HUDEP-2 (cell line): ENCODE measurements at regions not wholly inside any gene's neighbourhood (a gene's known extent, or its start where the extent isn't known, plus 50 kb on each side); places are given as distances from the start of the nearest gene placed in this dataset.
"Not testable (repeated sequence)": the region's sequence is repeated elsewhere in the genome, so short reads cannot be mapped to it uniquely, and the experiment has no call there.

Source experiments
- DNase-seq, 76 experiments: peaks; one replicate each; lab custom pipeline; 2025; ENCODE audit not compliant: unreplicated experiment in 76 of 76; lab: John Stamatoyannopoulos, UW

DNA sequence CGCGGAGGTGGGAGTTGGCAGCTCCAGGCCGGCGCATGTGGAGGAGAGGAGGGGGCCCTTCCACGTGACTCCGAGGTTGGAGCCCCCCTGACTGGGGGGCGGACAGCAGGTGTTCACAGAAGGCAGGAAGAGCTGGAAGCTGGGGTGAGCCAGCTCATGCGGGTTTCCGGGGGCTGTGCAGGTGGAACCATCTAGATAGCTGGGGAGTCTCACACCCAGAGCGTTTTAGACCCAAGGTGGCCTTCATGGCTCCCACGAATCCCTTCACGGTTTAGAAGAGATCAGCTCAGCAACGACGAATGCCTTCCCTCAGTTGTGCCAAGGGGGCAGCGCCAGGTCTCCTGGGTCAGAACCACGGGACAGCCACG lies 740.5 kb upstream of the SALL3 start:
- no peak for DNase-seq

DNA sequence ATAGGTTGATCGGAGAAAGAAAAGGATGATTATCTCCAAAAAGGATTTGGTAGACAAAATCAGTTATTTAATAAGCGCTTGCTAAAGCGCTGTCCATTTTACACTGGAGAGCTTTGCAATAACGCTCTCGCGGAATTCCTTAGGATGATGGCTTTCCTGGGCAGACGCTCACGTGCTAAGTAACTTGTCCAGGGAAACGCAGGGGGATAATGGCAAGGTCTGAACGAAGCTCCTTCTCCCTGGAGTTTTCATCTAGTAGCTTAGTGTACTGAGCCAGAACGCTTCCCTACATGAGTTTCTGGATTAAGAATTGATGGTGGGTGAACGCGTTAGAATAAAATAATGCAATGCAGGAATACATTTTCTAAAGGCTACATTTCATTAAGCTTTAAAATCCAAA lies 739.5 kb upstream of the SALL3 start:
- DNase-seq: no peak

DNA sequence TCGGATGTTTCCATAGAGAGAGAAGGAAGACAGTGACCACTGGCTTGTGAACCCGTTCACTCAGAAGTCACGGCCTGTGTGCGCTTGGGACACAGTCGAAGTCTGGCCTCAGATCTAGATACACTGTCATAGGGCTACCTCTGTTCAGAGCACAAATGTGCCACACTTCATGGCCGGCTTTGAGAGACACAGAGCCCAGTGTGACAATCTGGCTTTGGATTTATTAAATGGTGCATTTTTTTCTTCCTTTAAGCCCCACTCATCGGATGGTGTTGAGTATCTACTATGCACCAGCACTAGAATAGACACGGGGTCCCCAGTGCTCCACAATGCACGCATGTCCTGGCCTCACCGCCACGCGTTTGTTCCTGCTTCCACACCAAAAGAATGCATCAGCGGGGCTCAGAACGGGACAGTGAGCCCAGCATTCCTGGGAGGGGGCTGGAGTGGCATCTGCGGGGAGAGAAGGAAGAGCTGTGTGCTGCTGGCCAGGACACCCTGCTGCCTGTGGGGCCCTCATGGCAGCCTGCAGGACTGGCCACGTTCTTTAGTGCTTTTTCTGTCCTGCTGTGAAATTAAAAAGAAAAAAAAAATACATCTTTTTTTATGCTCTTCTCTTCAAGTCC lies 738.9 kb upstream of the SALL3 start:
- DNase-seq: no peak

DNA sequence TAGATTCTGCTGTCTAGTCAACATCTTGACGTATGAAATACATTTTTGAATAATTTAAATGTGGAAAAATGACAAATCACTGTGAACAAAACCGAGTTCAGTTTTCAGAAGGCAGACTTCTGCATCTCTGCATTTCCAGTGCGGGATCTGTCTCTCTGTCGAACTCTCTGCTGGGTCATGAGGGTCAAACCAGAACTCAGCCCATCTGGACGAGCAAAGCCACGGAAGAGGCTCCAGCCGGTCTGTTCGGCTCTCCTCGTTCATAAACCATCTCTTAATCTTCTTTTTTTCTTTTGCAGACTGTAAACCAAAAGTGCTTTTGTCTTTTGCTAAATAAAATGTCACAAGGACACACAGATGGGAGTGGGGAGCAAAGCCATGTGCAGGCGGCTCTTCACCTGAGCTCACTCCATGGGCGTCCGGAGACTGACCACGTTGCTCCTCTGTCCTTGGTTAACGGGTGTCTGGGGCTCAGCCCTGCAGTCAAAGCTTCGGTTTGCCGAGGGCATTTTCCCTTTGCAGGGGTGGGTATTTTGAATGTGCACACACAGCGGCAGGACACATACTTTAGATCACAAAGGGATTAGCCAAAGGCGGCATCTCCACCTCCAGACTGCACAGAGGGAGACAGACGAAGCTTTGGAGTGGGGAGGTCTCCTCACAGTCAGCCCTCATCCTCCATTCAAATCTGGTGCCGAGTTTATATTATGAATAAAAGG lies 737.9 kb upstream of the SALL3 start:
- DNase-seq: no peak

DNA sequence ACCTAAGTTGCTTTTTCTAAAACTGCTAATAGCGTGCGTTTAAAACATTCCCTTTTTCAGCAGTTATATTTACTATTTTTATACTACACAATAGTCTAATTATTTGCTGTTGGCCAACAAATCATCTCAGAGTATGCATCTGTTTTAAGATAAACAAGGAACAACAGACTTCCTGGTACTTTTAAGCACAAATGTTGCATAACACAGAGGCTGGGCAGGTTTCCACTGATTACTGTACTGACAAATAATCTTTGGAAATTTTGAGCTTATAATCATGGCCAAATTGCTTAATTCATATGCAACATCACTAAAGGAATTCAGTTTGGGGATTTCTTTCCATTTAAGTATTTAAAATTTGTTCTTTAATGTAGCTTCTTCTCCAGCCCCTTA lies 737.4 kb upstream of the SALL3 start:
- DNase-seq: no peak

DNA sequence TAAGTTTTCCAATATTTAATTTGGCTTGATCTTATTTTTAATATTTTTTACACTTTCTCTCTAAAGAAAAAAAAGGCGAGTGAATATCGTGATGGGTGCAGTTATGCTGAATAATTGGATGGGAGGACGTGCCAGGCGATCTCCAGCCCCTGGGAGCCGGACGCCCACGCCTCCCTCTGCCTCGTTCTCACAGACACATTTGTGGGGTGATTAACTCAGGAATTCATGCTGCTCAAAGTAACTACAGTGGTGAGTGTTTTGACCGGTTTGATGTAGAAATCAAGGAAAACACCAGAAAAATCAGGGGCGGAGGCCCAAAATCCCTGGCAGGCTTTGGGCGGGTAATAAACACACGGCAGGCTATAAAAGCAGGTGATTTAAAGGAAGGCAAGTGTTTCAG lies 736.8 kb upstream of the SALL3 start:
- no peak for DNase-seq

DNA sequence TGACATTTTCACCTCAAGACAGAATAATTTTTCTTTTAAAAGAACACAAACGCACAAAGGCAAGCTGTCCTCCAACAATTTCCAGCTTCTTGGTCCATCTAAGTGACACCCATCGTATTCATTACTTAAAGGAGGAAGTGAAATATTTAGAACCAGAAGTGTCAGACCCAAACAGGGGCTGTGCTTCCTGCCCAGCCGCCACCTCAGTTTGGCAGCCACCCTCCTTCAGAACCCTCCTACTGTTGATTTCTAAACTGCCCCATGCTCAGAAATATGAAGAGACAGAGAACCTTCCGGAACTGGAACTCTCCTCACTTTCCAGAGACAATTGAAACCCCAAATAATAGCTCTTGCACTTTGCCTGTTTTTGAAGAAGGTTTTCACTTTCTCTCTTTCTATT lies 734.8 kb upstream of the SALL3 start:
- no peak for DNase-seq

DNA sequence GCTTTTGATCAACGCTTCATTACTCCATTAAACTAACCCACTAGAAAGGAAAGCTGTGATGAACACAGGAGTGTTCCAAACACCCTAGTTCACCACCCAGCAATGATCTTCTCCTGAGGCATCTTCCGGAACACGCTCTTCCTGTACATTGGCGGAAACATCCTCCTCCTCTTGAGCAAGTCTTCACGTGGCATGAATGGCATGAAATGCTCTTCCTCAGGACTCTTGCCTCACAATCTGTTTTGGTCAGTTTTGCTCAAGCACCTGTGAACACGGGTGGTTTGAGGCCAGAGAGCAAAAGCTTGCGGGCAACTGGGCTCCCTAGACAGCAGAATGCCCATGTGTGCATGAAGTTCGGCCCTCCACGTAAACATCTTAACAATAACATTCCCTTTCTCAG lies 734.2 kb upstream of the SALL3 start:
- no peak for DNase-seq

DNA sequence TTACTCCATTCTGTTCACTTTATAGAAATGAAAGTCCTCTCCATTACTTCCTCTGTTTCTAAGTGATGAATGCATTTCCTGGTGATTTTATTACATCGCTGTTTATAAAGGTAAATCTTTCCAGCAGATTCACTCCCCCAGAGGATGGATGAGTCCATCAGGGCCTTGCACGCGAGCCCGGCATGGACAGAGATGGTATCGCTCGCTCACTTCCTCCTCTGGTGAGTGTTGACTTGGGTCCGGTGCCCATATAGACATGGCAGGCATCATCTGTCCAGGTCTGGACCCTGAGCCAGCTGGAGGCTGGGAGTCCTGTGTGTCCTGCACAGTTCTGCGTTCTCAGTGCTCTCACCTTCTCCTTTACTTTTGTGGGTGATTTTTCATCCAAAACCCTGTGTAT lies 733.6 kb upstream of the SALL3 start:
- DNase-seq: no peak

DNA sequence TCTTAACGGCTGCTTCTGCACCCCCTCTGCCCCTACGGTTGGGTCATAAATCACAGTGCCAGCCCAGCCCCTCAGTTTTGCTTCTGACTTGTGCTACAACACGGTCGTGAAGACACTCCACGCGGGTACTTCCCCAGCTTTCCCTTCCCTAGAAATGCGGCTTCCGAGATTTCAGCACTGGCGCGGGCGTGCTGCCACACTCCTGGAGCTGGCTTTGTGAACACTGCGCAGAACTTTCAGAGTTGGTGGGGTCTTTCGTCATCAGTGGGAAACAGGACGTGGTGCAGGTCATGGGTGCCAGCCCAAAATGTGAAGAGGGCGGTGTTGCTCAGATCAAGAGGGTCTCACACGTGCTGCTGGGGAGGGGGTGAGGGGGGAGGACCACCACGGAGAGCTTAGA lies 733.0 kb upstream of the SALL3 start:
- DNase-seq: no peak

DNA sequence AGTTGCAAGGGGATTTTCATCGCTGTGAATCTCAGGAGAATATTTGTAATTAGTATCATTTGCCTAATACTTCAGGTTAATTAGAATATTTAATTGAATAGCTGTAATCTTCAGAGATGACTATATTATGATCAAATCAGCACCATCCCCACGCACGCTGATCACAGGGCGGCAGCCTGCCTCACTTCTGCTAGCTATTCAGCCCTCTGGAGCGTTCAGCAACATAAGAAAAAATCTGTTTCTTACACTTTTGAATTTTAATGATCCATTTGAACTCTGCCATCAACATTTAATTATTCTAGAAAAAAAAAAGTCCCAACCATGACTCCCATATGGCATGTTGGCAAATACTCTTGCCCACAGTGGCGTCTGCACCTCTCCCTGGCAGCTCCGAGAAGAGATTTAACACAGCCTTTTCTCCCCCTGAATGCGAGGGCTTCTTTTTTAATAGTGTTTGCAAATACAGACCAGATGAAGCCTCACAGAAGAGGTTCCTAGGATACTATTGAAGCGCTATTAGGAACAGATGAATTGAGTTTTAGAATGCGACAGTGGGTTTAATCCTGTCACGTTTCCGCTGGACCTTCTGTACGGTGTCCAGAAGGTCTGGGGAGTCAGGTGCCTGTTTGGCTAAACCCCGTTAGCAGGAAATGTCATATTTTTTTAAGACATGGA lies 731.9 kb upstream of the SALL3 start:
- DNase-seq: no peak

DNA sequence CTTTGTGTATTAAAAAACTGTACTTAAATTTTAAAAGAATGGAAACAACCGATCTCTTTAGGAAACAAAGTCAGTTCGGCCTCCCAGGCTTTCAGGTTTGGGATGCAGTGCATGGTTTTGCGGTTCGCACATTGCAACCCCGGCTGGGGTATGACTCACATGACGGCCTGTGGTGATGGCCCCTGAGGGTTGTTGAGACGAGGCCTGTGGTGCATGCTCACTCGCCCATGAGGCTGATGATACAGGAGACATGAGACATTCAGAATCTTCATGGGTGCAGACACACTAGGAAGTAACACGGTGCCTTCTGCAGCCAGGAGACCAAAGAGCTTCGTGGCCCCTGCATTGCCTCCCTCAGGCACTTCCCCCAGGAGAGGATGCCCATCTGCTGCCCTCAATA lies 724.6 kb upstream of the SALL3 start:
- no peak for DNase-seq

DNA sequence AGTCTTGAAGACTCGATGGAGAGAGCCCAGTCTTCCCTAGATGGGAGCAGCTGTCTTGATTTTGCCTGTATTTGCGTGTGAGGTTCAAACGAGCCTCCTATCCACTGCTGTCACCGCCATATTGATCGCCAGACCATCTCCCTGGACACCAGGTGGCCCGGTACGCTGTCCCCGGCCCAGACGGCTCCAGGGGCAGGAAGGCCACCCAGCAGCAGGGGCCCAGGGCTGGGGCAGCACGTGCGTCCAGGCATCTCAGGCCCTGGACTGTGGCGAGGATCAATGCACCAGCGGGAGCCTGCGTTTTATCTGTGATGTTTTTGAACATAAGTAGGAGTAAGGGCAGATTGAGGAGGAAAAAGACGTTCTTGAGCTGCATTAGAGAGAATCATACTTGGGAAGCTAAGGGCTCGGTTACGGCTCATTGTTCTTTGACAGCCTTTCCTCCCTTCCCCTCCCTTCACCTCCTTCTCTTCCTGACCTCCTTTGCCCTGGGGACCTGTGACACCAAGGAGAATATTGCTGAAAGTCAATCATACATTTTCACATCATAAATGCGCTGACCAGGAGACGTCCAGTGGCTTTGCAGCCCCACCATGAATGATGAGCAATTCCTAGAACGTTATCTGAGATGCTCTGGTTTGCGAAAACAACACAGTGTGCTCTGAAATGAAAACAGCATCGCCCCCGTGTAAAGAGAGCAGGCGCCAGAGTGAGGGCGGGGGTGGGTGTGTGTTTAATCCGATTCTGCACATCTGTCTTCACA lies 711.2 kb upstream of the SALL3 start:
- DNase-seq: no peak

DNA sequence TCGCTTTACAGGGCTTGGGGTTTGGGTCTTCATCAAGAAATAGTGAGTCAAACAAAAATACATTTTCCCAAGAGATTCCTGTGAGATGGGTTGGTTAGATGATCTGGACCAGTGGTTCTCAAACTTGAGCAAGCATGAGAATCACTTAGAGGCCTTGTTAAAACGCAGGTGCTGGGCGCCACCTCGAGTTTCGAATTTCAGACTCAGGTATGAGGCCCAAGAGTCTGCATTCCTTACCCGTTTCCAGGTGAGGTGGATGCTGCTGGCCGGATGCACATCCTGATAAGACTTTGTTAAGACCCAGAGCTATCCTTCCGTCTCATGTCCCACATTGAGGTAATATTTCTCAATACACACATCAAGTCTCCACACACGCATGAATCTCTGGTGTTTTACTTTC lies 707.8 kb upstream of the SALL3 start:
- DNase-seq: no peak

DNA sequence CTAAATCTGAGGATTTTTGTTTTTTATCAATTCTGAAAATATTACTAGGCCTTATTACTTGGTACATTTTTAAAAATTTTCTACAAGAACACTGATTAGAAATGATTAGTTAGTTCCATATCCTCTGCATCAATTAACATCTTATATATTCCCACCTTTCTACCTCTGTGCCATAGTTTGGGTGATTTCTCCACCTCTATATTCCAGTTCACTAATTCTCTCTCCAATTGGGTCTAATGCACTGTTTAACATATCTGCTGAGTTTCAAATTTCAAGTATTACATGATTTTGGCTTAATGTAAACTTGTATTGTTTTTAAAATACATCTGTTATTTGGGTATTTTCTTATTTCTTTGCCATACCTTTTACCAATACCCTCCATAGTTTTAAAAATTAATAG lies 705.7 kb upstream of the SALL3 start:
- no peak for DNase-seq

DNA sequence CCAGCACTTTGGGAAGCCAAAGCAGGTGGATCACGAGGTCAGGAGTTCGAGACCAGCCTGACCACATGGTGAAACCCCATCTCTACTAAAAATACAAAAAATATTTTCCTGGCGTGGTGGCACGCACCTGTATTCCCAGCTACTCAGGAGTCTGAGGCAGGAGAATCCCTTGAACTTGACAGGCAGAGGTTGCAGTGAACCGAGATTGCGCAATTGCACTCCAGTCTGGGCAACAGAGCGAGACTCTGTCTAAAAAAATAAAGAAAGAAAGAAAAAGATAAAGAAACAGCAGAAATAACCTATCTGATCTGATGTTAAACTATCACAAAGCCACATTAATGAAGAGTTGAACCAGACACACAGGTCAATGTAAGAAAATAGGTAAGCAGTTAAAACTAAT lies 696.2 kb upstream of the SALL3 start:
- not testable (repeated sequence) for DNase-seq

DNA sequence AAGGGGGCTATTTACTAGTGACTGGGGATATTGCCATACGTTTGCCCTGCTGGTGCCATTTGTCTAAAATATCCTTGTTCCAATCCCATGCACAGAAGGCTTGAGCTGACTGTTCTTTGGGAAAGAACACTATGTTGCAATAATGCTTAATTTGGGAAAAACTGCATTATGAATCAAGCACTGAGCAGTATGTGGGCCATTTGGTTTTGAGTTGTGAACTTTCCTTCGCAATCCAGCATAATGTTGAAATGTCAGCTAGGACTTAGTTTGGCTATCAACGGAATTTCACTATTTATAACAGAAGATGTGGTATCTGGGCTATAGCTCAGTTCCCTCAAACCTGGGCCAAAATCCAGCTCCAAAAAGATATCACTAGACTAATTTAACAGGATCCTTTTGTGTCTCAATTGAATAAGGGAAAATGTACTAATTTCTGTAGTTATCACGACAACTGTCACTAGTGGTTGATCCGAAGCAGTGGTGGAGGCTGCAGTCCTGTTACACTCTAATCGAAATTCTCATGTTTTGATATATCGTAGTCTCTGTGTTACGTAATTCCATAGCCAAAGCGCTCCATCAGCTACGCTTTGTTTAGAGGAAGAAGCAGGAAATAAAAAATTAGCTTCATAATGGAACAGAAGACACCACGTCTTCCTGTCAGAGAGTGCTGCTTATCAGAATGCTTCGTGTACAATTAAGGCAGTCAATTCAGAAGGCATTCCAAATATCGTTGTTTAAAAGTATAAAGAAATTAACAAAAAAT lies 686.8 kb upstream of the SALL3 start:
- no peak for DNase-seq

DNA sequence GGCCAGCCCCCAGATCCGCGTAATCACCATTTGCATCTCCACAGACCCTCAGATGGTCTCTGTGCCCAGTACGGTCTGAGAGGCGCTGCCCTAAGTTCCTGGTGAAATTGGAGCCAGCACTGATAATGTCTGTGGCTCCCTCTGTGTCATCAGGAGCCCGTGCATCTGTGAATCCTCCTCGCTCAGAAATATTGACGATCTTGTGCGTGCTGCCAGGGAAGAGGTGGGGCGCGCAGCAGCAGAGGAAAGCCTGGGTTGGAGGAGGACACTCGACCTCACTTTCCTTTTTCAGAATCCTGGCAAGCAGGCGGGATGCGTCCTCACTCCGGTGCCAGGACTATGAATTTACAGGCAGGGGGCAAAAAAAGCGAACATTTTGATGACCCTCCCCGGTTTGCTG lies 686.1 kb upstream of the SALL3 start:
- DNase-seq: no peak

DNA sequence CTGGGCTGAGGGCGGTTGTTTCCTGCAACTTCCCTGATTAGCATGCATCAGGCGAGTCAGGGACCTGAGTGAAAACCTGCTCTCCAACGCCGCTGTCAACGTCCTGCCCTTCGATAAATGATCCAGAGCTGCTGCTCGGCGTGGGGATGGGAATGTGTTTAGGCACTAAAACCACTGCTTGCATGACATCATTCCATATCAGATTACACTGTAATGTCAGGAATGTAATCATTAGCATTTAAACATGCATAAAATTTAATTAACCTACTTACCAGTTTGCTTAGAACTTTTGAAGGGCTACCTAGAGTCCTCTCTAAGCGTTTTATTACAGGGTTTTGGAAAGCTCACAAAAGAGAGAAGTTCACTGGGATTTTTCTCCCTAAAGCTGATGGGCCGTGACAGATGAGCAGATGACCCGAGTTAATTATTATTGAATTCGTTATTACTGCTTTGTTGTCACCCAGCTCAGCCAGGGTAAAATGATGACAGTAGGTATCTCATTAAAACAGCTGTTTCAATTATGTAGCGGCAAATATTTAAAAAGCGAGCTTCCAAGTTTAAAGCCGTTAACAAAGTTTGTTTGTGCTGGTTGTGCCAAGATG lies 685.6 kb upstream of the SALL3 start:
- DNase-seq: no peak

DNA sequence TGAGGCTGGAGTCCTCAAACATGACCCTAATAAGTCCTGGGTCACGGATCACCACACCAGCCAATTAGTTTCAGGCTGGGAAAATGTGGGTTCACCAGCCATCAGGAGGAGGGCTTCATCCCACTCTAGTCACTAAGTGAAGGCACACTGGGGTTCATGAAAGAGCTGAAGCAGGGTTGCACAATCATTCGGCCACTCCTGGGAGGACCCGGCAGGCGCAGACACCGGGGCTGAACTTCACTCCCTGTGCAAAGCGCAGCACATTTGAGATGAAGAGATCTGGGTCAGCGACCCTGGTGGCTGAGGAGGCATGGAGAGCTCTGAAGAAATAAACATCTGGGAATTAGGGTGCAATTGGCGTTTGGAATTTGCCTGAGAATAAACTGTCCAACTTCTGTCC lies 684.4 kb upstream of the SALL3 start:
- no peak for DNase-seq

DNA sequence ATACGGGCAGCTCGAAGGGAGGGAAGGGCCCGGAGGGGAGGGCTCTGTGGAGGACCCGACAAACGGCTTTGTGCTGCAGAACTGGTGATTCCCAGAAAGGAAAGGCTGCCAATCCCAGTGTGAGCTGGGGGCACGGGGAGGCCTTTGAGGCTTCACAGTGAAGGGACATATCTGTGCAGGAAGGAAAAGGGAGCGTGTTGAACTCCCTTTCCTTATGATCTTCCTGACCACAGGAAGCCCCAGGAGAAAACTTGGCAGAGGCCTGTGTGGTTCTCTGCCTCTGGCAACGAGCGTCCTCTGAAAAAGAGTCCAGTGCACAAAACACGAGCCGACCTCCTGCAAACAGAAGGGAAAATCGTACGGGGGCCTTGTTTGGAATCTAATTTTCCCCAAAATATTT lies 683.5 kb upstream of the SALL3 start:
- no peak for DNase-seq
